Keratinocyte (primary cell): ENCODE measurements at regions not wholly inside any gene's neighbourhood (a gene's known extent, or its start where the extent isn't known, plus 50 kb on each side); places are given as distances from the start of the nearest gene placed in this dataset.

ENCODE experiments used
- CTCF ChIP-seq, 3 experiments: IDR thresholded peaks in 1 of 3; conservative IDR thresholded peaks in 1 of 3; optimal IDR thresholded peaks in 1 of 3; 2 replicates in 2 of 3; 3 replicates in 1 of 3; pipeline versions ENCODE3 to v1.5.1; 2011; ENCODE audit warnings: low read length in 3 of 3, mild to moderate bottlenecking in 3 of 3, moderate library complexity in 2 of 3, control low read depth in 1 of 3, inconsistent platforms in 1 of 3; ENCODE audit not compliant: insufficient read depth in 2 of 3; ENCODE audit errors: extremely low read depth in 1 of 3
- EZH2 ChIP-seq: IDR thresholded peaks from one replicate; pipeline ENCODE4 v1.6.1; 2012; ENCODE audit warnings: inconsistent platforms, mild to moderate bottlenecking, low read length, moderate library complexity

- TF ChIP-seq CTCF (optimal IDR thresholded peaks at IDR 0.05 in 1 of 3, IDR thresholded peaks at IDR 0.05 in 1 of 3, conservative IDR thresholded peaks at IDR 0.05 in 1 of 3; ENCODE audit: extremely low read depth in 1 of 3, insufficient read depth in 2 of 3, low read length in 3 of 3) (no peak), EZH2 (no peak)
Measured at GRCh38 chr12:127712561-127712960, 554.4 kb upstream of the TMEM132C start.
